ENCODE measurements at regions not wholly inside any gene's neighbourhood (a gene's known extent, or its start where the extent isn't known, plus 50 kb on each side); places are given as distances from the start of the nearest gene placed in this dataset.

GRCh38 chr16:86739178-86739577 is 160.8 kb downstream of the FOXL1 start:
- Histone ChIP-seq H3K4me1 (no peaks in the 10 kb centered on the region), H3K27ac (no peak overlapping the region), H3K4me3 (no peak overlapping the region), H3K9me3 (no peaks in the 10 kb centered on the region), H3K27me3 (peaks cover 22% of the 10 kb centered on the region), H3K36me3 (no peaks in the 10 kb centered on the region)
- no peak for DNase-seq
- ATAC-seq = no peak
- intact Hi-C loops (cut with DNase I) = no loop called here
- TF ChIP-seq CTCF (IDR thresholded peaks at IDR 0.05) = no peak

GRCh38 chr16:86739808-86740207 is 161.5 kb downstream of the FOXL1 start:
- Histone ChIP-seq H3K27me3 (peaks cover 20% of the 10 kb centered on the region), H3K4me1 (no peaks in the 10 kb centered on the region), H3K9me3 (no peaks in the 10 kb centered on the region), H3K36me3 (no peaks in the 10 kb centered on the region), H3K27ac (no peak overlapping the region), H3K4me3 (no peak overlapping the region)
- no peak for TF ChIP-seq CTCF (IDR thresholded peaks at IDR 0.05)
- no peak for DNase-seq
- intact Hi-C loops (cut with DNase I) = no loop called here
- no peak for ATAC-seq

DNA sequence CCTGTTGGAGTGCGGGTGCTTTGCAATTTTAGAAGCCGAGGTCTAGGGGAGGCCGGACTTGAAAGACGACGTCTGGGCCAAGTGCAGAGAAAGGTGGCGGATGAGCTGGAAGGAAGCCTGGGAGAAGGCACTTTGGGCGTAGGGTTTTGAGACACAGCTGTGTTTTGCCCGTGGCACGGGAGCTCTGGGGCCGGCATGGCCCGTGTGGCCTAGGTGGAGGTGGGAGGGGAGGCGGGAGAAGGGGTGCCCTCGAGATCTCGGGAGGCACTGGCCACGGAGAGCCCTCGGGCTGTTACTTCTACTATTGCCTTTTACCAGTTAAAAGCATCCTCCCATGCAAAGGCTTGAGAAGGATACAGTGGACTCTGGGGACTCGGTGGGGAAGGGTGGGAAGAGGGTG is 161.9 kb downstream of the FOXL1 start:
- Histone ChIP-seq H3K9me3 (no peaks in the 10 kb centered on the region), H3K27me3 (peaks cover 20% of the 10 kb centered on the region), H3K36me3 (no peaks in the 10 kb centered on the region), H3K4me3 (no peak overlapping the region), H3K27ac (no peak overlapping the region), H3K4me1 (no peaks in the 10 kb centered on the region)
- no peak for ATAC-seq
- intact Hi-C loops (cut with DNase I) = no loop called here
- DNase-seq = no peak
- no peak for TF ChIP-seq CTCF (IDR thresholded peaks at IDR 0.05)

- Histone ChIP-seq H3K4me3 (peak overlapping the region; percentile 20), H3K9me3 (no peaks in the 10 kb centered on the region), H3K27ac (no peak overlapping the region), H3K4me1 (no peaks in the 10 kb centered on the region), H3K27me3 (peaks cover 20% of the 10 kb centered on the region), H3K36me3 (no peaks in the 10 kb centered on the region)
- no peak for DNase-seq
- peak; percentile 51 for ATAC-seq
- no peak for TF ChIP-seq CTCF (IDR thresholded peaks at IDR 0.05)
- intact Hi-C loops (cut with DNase I) = no loop called here
Measured at GRCh38 chr16:86740906-86741799, 162.8 kb downstream of the FOXL1 start.

GRCh38 chr16:86747761-86748160 is 169.4 kb downstream of the FOXL1 start:
- H3K36me3 ChIP-seq = no peaks in the 10 kb centered on the region
- no peak overlapping the region for H3K4me3 ChIP-seq
- H3K9me3 ChIP-seq = no peaks in the 10 kb centered on the region
- DNase-seq (no peak), ATAC-seq (no peak)
- TF ChIP-seq CTCF (IDR thresholded peaks at IDR 0.05) = no peak
- H3K27me3 ChIP-seq = no peaks in the 10 kb centered on the region
- intact Hi-C loops (cut with DNase I) = no loop called here
- no peak overlapping the region for H3K27ac ChIP-seq
- no peaks in the 10 kb centered on the region for H3K4me1 ChIP-seq

Measured in upper lobe of right lung (tissue), 1 donor.